ENCODE measurements at regions not wholly inside any gene's neighbourhood (a gene's known extent, or its start where the extent isn't known, plus 50 kb on each side); places are given as distances from the start of the nearest gene placed in this dataset.

GRCh38 chr1:229893762-229894444, 173.1 kb upstream of the GALNT2 start:
- H3K27ac ChIP-seq: no peak overlapping the region
- ChIA-PET POLR2A (ENCODE audit: low non-redundant PET) (no interaction called here), CTCF (interaction anchor here (1.0 kb wide), 1 partner anchor 233 kb away, joined by 3 read pairs; no protein-coding TSS in a partner anchor)
- no peak for TF ChIP-seq CTCF (conservative IDR thresholded peaks at IDR 0.05; ENCODE audit: low read depth)
- DNase-seq (ENCODE audit: low spot score): peak; percentile 76

- no peak for DNase-seq (ENCODE audit: low spot score)
- ChIA-PET CTCF (interaction anchor here (0.7 kb wide), 1 partner anchor 272 kb away, joined by 3 read pairs; no protein-coding TSS in a partner anchor), POLR2A (ENCODE audit: low non-redundant PET) (no interaction called here)
- H3K27ac ChIP-seq: no peak overlapping the region
- TF ChIP-seq CTCF (conservative IDR thresholded peaks at IDR 0.05; ENCODE audit: low read depth): no peak
These were observed 172.5 kb upstream of the GALNT2 start for GRCh38 chr1:229894532-229894931.

- ChIA-PET CTCF (no interaction called here), POLR2A (ENCODE audit: low non-redundant PET) (no interaction called here)
- no peak overlapping the region for H3K27ac ChIP-seq
These were observed 171.4 kb upstream of the GALNT2 start for GRCh38 chr1:229895605-229896004.

DNA sequence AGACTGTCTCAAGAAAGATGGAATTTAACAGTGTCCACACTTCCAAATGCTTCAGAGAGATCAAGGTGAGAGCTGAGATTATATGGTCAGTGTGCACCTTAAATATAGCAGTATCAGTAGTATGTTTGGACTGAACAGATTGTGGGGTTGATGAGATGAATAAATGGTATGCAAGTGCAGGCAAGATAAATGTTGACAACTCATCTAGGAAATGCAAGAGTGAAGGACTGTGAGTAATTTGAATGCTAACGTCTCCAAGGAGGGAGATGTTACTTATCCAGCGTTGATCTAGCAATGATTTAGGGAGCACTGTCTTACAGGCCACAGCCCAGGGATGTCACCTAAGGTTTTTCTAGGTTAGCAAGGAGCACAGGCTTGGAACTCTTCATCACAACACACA, 170.7 kb upstream of the GALNT2 start:
- no peak for TF ChIP-seq CTCF (conservative IDR thresholded peaks at IDR 0.05; ENCODE audit: low read depth)
- H3K27ac ChIP-seq: no peak overlapping the region
- DNase-seq (ENCODE audit: low spot score): no peak
- POLR2A ChIA-PET (ENCODE audit: low non-redundant PET): no interaction called here
- CTCF ChIA-PET: no interaction called here

More at GRCh38 chr1:229895605-229896004, 171.4 kb upstream of the GALNT2 start:
- no peak for TF ChIP-seq CTCF (conservative IDR thresholded peaks at IDR 0.05; ENCODE audit: low read depth)
- DNase-seq (ENCODE audit: low spot score): no peak

DNA sequence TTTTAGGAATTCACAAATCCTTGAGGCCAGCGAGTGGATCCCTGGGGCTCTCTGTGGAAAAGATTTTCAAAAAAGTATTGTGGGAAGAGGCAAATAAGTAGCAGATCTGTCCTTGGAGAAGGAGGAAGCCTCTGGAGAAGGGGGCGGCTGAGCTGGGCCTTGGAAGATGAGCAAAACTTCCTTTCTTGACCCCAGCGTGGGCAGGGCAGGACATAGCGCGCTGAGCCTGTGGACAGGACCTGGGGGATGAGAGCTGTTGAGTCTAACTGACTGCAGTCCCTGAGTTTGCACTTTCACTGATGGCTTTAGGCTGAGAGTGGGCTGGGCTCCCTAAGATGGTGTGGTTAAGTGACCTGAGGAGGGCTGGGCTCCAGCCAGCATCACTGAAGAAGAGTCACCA, 170.2 kb upstream of the GALNT2 start:
- no peak overlapping the region for H3K27ac ChIP-seq
- no peak for DNase-seq (ENCODE audit: low spot score)
- POLR2A ChIA-PET (ENCODE audit: low non-redundant PET): no interaction called here
- no peak for TF ChIP-seq CTCF (conservative IDR thresholded peaks at IDR 0.05; ENCODE audit: low read depth)
- CTCF ChIA-PET: interaction anchor here (0.5 kb wide), 1 partner anchor 403 kb away, joined by 3 read pairs; no protein-coding TSS in a partner anchor

DNA sequence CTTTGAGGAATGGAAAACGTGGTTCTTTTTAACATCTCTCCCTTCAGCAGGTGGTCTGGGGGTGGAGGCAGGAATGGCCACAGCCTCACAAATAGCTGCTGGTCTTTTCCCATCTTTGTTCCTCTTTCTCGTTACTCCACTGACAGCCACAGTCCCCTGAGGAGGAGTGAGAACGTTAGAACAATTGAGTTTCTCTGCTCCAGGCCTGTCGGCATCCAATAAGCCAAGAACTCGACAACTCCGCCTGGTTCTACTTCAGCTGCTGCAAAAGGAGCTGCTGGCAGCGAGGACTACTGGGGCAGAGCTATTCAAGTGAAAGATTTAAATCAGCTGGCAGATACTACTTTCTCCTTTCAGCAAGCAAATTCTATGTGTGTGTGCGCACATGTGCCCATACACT, 169.5 kb upstream of the GALNT2 start:
- no peak for TF ChIP-seq CTCF (conservative IDR thresholded peaks at IDR 0.05; ENCODE audit: low read depth)
- CTCF ChIA-PET: interaction anchor here (0.5 kb wide), 1 partner anchor 403 kb away, joined by 3 read pairs; no protein-coding TSS in a partner anchor
- POLR2A ChIA-PET (ENCODE audit: low non-redundant PET): no interaction called here
- no peak overlapping the region for H3K27ac ChIP-seq
- no peak for DNase-seq (ENCODE audit: low spot score)
